NT2/D1 (cell line): ENCODE measurements at regions not wholly inside any gene's neighbourhood (a gene's known extent, or its start where the extent isn't known, plus 50 kb on each side); places are given as distances from the start of the nearest gene placed in this dataset.

Experiments used
- DNase-seq: peaks from one replicate; pipeline ENCODE4 v3.0.0-alpha.2; 2011; ENCODE audit warnings: low read depth, low spot score
- H3K27me3 ChIP-seq: 2 replicates; pipeline ENCODE4 v1.6.0; 2011; ENCODE audit warnings: mild to moderate bottlenecking; ENCODE audit not compliant: insufficient read length, insufficient read depth
- H3K36me3 ChIP-seq: 2 replicates; pipeline ENCODE4 v1.6.1; 2011; ENCODE audit warnings: mild to moderate bottlenecking, low read length, mixed read lengths; ENCODE audit not compliant: insufficient read depth, insufficient read length
- H3K4me1 ChIP-seq: 2 replicates; pipeline ENCODE4 v1.5.1; 2011; ENCODE audit not compliant: insufficient read depth, insufficient read length
- H3K4me3 ChIP-seq: 2 replicates; pipeline ENCODE4 v1.5.1; 2011; ENCODE audit warnings: low read depth; ENCODE audit not compliant: insufficient read length
- H3K9ac ChIP-seq: 2 replicates; pipeline ENCODE4 v1.6.0; 2011; ENCODE audit warnings: low read depth; ENCODE audit not compliant: insufficient read length
- H3K9me3 ChIP-seq: 2 replicates; pipeline ENCODE4 v1.5.1; 2011; ENCODE audit warnings: mild to moderate bottlenecking, low read length; ENCODE audit not compliant: insufficient read depth
- SUZ12 ChIP-seq: IDR thresholded peaks from 2 replicates; pipeline ENCODE4 v1.6.1; 2011; ENCODE audit not compliant: insufficient read length, insufficient read depth; ENCODE audit errors: extremely low read depth
- YY1 ChIP-seq: IDR thresholded peaks from 2 replicates; pipeline ENCODE4 v1.6.1; 2011; ENCODE audit not compliant: insufficient read length, insufficient read depth
- ZNF274 ChIP-seq: IDR thresholded peaks from 2 replicates; pipeline ENCODE4 v1.6.1; 2011; ENCODE audit warnings: mild to moderate bottlenecking, low read depth, low read length

GRCh38 chr3:116639641-116640040, 69.9 kb upstream of the TUSC7 start:
- H3K9ac ChIP-seq = no peak overlapping the region
- H3K9me3 ChIP-seq = no peaks in the 10 kb centered on the region
- no peak for TF ChIP-seq YY1
- no peak for TF ChIP-seq SUZ12
- TF ChIP-seq ZNF274 = no peak
- H3K4me1 ChIP-seq = no peaks in the 10 kb centered on the region
- H3K4me3 ChIP-seq = no peak overlapping the region
- no peaks in the 10 kb centered on the region for H3K36me3 ChIP-seq
- no peak for DNase-seq
- H3K27me3 ChIP-seq = no peaks in the 10 kb centered on the region

DNA sequence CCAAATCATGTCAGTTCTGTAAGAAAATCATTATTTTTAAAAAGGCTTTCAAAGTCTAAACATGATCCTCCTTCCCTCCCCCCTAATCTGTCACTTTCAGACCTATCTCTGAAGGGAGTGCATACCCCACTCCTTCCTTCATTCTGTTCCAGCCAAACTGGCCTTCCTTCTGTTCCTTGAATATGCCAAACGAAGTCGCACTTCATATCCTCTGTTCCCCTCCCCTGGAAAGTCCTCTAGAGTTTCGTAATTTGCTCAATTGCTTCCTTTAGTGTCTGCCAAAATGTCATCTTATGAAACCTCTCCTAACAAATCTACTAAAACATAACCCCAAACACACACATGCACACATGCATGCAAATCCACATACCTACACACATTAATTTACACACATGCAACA, 69.5 kb upstream of the TUSC7 start:
- Histone ChIP-seq H3K4me3 (no peak overlapping the region), H3K36me3 (no peaks in the 10 kb centered on the region), H3K4me1 (no peaks in the 10 kb centered on the region), H3K27me3 (no peaks in the 10 kb centered on the region), H3K9me3 (no peaks in the 10 kb centered on the region), H3K9ac (no peak overlapping the region)
- no peak for TF ChIP-seq YY1
- TF ChIP-seq ZNF274 = no peak
- TF ChIP-seq SUZ12 = no peak
- DNase-seq = no peak

DNA sequence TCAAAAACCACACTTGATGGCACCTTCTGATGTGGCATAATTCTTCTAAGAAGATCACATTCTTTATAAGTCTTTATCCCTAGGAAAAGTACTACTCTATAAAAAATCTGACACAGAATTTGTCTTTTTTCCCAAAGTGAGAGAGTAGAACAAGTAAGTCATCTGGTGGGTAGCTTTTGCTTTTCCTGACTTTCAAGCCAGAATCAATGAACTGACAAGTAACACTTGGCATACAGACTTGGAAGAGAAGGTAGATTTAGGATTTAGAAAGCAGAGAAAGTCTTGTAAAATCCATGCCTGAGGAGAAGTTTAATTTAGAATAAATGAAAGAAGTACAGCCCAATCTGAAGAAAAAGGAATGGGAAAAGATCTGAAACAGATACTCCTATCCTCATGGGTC, 66.6 kb upstream of the TUSC7 start:
- Histone ChIP-seq H3K9me3 (no peaks in the 10 kb centered on the region), H3K36me3 (no peaks in the 10 kb centered on the region), H3K4me3 (no peak overlapping the region), H3K27me3 (no peaks in the 10 kb centered on the region), H3K4me1 (no peaks in the 10 kb centered on the region), H3K9ac (no peak overlapping the region)
- no peak for DNase-seq
- TF ChIP-seq SUZ12 = no peak
- TF ChIP-seq ZNF274 = no peak
- TF ChIP-seq YY1 = no peak

DNA sequence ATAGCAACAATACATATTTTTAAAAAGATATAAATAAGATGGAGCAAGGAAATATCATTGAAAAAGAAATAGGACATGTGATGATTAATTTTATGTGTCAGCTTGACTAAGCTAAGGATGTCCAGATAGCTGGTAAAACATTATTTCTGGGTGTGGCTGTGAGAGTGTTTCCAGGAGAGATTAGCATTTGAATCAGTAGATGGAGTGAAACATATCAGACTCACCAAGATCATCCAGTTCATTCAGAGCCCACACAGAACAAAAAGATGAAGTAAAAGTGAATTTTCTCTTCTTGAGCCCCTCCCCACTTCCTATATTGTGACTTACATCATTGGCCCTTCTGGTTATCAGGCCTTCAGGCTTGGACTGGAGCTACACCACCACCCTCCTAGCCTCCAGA, 61.6 kb upstream of the TUSC7 start:
- no peaks in the 10 kb centered on the region for H3K36me3 ChIP-seq
- no peak overlapping the region for H3K4me3 ChIP-seq
- DNase-seq = no peak
- no peak for TF ChIP-seq SUZ12
- no peak for TF ChIP-seq YY1
- no peak for TF ChIP-seq ZNF274
- no peak overlapping the region for H3K9ac ChIP-seq
- no peaks in the 10 kb centered on the region for H3K27me3 ChIP-seq
- no peaks in the 10 kb centered on the region for H3K9me3 ChIP-seq
- H3K4me1 ChIP-seq = no peaks in the 10 kb centered on the region
